ENCODE measurements at regions not wholly inside any gene's neighbourhood (a gene's known extent, or its start where the extent isn't known, plus 50 kb on each side); places are given as distances from the start of the nearest gene placed in this dataset.

DNA sequence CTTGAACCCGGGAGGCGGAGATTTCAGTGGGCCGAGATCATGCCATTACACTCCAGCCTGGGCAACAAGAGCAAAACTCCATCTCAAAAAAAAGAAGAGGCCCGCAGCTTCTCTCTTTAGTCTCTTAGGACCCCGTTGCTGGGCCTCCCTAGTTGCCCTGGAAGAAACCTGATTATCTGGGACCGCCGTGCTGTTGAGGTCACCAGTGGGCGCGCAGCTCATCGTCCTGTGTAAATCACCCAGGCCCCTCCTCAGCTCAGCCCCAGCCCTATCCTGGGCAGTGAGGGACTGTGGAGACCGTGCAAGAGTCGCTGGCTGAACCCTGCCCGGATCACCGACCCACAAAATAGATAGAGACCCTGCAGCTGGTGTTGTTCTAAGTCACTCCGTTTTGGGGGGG, 85.0 kb downstream of the UNCX start:
- Histone ChIP-seq H3K9me3 (peaks cover 0 to 3% (median 0%) of the 10 kb centered on the region in 3 donors), H3K27ac (no peak overlapping the region), H3K36me3 (no peaks in the 10 kb centered on the region), H3K4me3 (no peak overlapping the region), H3K27me3 (peaks cover 75% of the 10 kb centered on the region), H3K4me1 (peaks cover 0 to 3% (median 0%) of the 10 kb centered on the region in 3 donors)
- 60% methylated on average over 1 of the region's 15 CpGs; no CpG with 5 or more reads in 1 of the 2 donors for WGBS, 2 donors (ENCODE audit: low coverage in 1 of 2)
- no peak for ATAC-seq
- TF ChIP-seq, protein P1, sequence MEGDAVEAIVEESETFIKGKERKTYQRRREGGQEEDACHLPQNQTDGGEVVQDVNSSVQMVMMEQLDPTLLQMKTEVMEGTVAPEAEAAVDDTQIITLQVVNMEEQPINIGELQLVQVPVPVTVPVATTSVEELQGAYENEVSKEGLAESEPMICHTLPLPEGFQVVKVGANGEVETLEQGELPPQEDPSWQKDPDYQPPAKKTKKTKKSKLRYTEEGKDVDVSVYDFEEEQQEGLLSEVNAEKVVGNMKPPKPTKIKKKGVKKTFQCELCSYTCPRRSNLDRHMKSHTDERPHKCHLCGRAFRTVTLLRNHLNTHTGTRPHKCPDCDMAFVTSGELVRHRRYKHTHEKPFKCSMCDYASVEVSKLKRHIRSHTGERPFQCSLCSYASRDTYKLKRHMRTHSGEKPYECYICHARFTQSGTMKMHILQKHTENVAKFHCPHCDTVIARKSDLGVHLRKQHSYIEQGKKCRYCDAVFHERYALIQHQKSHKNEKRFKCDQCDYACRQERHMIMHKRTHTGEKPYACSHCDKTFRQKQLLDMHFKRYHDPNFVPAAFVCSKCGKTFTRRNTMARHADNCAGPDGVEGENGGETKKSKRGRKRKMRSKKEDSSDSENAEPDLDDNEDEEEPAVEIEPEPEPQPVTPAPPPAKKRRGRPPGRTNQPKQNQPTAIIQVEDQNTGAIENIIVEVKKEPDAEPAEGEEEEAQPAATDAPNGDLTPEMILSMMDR (IDR thresholded peaks at IDR 0.05), result no peak
- TF ChIP-seq POLR2A (IDR thresholded peaks at IDR 0.05), result no peak
- TF ChIP-seq EP300 (IDR thresholded peaks at IDR 0.05), result no peak
- TF ChIP-seq POLR2AphosphoS5 (IDR thresholded peaks at IDR 0.05), result no peak

DNA sequence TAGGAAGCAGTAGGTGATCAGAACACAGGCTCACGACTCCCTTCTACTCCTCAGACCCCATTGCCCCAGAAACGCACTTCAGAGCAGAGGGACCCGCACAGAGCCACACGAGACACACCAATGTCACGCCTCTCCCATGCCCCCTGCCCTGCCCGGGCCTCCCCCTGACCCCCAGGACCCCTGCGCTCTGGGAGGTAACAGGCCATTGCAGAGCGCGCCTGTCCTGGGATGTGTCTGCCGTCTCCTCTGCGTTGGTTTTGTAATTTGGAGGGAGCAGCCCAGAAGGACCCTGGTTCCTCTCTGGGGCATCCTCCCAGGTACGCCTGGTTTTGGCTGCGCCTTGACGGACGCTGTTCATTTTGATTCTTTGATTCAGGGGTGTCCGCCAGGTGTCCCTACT, 85.4 kb downstream of the UNCX start:
- peaks cover 0 to 7% (median 0%) of the 10 kb centered on the region in 3 donors for H3K4me1 ChIP-seq
- no peak for TF ChIP-seq POLR2AphosphoS5 (IDR thresholded peaks at IDR 0.05)
- no peak for TF ChIP-seq POLR2A (IDR thresholded peaks at IDR 0.05)
- no peak for TF ChIP-seq EP300 (IDR thresholded peaks at IDR 0.05)
- TF ChIP-seq, protein P1 (IDR thresholded peaks at IDR 0.05), result no peak
- H3K27ac ChIP-seq, result no peak overlapping the region
- ATAC-seq, result no peak
- no peaks in the 10 kb centered on the region for H3K9me3 ChIP-seq
- WGBS, 2 donors (ENCODE audit: low coverage in 1 of 2), result 97% methylated on average over 5 of the region's 16 CpGs; no CpG with 5 or more reads in 1 of the 2 donors
- H3K4me3 ChIP-seq, result no peak overlapping the region
- H3K36me3 ChIP-seq, result no peaks in the 10 kb centered on the region
- H3K27me3 ChIP-seq, result peaks cover 79% of the 10 kb centered on the region

DNA sequence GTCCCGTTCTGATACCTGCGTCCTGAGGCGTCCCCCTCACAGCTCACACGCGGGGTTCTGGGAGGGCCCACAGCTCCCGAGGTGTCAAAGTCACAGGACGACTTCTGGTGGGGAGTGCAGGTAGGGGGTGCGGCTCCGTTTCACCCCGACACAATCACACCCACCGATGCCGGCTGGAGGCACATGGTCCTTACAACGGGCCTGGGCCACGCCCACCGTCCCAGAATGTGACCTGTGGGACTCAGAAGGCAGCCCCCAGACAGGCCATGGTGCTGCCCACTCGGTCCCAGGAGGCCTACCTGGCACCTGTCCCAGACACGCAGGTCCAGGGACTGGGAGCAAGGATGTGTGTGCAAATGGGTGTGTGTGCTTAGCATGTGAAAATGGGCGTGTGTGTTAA, 86.0 kb downstream of the UNCX start:
- Histone ChIP-seq H3K9me3 (no peaks in the 10 kb centered on the region), H3K4me1 (peaks cover 0 to 12% (median 0%) of the 10 kb centered on the region in 3 donors), H3K27ac (no peak overlapping the region), H3K27me3 (peaks cover 81% of the 10 kb centered on the region), H3K4me3 (no peak overlapping the region), H3K36me3 (no peaks in the 10 kb centered on the region)
- WGBS, 2 donors (ENCODE audit: low coverage in 1 of 2), result 36 to 80% methylated on average over 2 to 4 of the region's 18 CpGs
- TF ChIP-seq POLR2A (IDR thresholded peaks at IDR 0.05), result no peak
- TF ChIP-seq EP300 (IDR thresholded peaks at IDR 0.05), result no peak
- TF ChIP-seq POLR2AphosphoS5 (IDR thresholded peaks at IDR 0.05), result no peak
- TF ChIP-seq, protein P1 (IDR thresholded peaks at IDR 0.05), result no peak
- no peak for ATAC-seq

DNA sequence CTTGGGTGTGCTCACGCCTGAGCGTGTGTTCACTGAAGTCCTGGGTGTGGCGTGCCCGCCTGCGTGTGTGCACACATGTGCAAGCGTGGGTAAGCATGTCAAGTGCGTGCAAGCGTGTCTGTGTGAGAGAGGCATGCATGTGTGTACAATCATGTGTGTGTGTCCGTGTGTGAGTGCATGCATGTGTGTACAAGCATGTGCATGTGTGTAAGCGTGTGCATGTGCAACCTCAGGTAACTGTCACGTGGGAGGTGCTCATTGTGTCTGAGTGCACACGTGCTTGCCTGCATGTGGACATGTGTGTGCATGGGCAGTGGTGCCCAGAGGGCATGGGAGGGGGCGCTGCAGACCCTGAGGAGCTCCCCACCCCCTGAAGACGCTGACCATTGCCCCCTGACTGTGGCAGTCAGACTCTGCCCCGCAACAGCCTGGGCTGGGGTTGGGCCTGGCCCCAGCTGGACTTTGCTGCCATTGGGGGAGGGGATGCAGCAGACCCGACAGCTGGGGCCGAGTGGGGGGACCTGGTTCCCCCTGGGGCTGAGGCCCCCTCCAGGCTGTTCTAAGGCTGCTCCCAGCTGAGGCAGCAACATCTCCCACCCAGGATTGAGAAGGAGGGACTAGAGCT, 88.1 kb downstream of the UNCX start:
- 81% methylated on average over 4 of the region's 17 CpGs; no CpG with 5 or more reads in 1 of the 2 donors for WGBS, 2 donors (ENCODE audit: low coverage in 1 of 2)
- peaks cover 81% of the 10 kb centered on the region for H3K27me3 ChIP-seq
- no peak overlapping the region for H3K4me3 ChIP-seq
- H3K9me3 ChIP-seq, result no peaks in the 10 kb centered on the region
- peaks cover 0 to 12% (median 0%) of the 10 kb centered on the region in 3 donors for H3K4me1 ChIP-seq
- no peaks in the 10 kb centered on the region for H3K36me3 ChIP-seq
- H3K27ac ChIP-seq, result no peak overlapping the region
- ATAC-seq, result no peak
- TF ChIP-seq, protein P1 (IDR thresholded peaks at IDR 0.05), result no peak
- TF ChIP-seq POLR2AphosphoS5 (IDR thresholded peaks at IDR 0.05), result no peak
- no peak for TF ChIP-seq POLR2A (IDR thresholded peaks at IDR 0.05)
- TF ChIP-seq EP300 (IDR thresholded peaks at IDR 0.05), result no peak

Measured in gastroesophageal sphincter (tissue), 4 donors.